CD8-positive, alpha-beta memory T cell (primary cell): ENCODE measurements at regions not wholly inside any gene's neighbourhood (a gene's known extent, or its start where the extent isn't known, plus 50 kb on each side); places are given as distances from the start of the nearest gene placed in this dataset.

Source experiments
- CTCF ChIA-PET: fragments of 350-600 bp; sonication (Branson Sonifier 250); formaldehyde crosslinking; loops from one replicate; lab custom pipeline; 2021; ENCODE audit warnings: antibody characterized with exemption; lab: Charles Lee
- POLR2A ChIA-PET: fragments of 350-600 bp; sonication (Branson Sonifier 250); formaldehyde crosslinking; loops from one replicate; lab custom pipeline; 2021; ENCODE audit warnings: antibody characterized with exemption; lab: Charles Lee
- DNase-seq, 5 donors: peaks; one replicate each; pipeline versions ENCODE4 v3.0.0 to v3.0.0-alpha.2; 2020 to 2022; ENCODE audit warnings: mixed read lengths in 1 of 5
- H3K27ac ChIP-seq: one replicate; pipeline ENCODE4 v1.7.0; 2013; ENCODE audit warnings: low read depth, mild to moderate bottlenecking, low read length, moderate library complexity
- H3K27me3 ChIP-seq: 2 replicates; pipeline ENCODE4 v1.7.0; 2013; ENCODE audit warnings: low read length, mild to moderate bottlenecking; ENCODE audit not compliant: insufficient read depth, poor library complexity, severe bottlenecking
- H3K36me3 ChIP-seq: 2 replicates; pipeline ENCODE4 v1.7.0; 2013; ENCODE audit warnings: mild to moderate bottlenecking, low read length, moderate library complexity; ENCODE audit not compliant: insufficient read depth
- H3K4me1 ChIP-seq: 2 replicates; pipeline ENCODE4 v1.7.0; 2013; ENCODE audit warnings: mild to moderate bottlenecking, low read length, moderate library complexity; ENCODE audit not compliant: insufficient read depth
- H3K4me3 ChIP-seq: 2 replicates; pipeline ENCODE4 v1.7.0; 2013; ENCODE audit warnings: mild to moderate bottlenecking, low read length
- H3K9me3 ChIP-seq: 2 replicates; pipeline ENCODE4 v1.7.0; 2013; ENCODE audit warnings: mild to moderate bottlenecking, low read length
- H3K27ac Mint-ChIP-seq, 8 donors: one replicate each; pipeline ENCODE4 v1.8.0; 2020 to 2021; ENCODE audit warnings: mixed read lengths in 8 of 8, mild to moderate bottlenecking in 6 of 8, inconsistent platforms in 3 of 8, moderate library complexity in 3 of 8
- H3K27me3 Mint-ChIP-seq, 2 donors: one replicate each; pipeline ENCODE4 v1.8.0; 2020 to 2021; ENCODE audit warnings: mixed read lengths in 2 of 2, mild to moderate bottlenecking in 1 of 2, moderate library complexity in 1 of 2
- H3K36me3 Mint-ChIP-seq, 3 donors: one replicate each; pipeline ENCODE4 v1.8.0; 2020 to 2021; ENCODE audit warnings: mixed read lengths in 3 of 3, inconsistent platforms in 1 of 3, mild to moderate bottlenecking in 1 of 3
- H3K4me1 Mint-ChIP-seq, 3 donors: one replicate each; pipeline ENCODE4 v1.8.0; 2020 to 2021; ENCODE audit warnings: mixed read lengths in 3 of 3, inconsistent platforms in 1 of 3, mild to moderate bottlenecking in 1 of 3
- H3K4me3 Mint-ChIP-seq, 7 donors: one replicate each; pipeline ENCODE4 v1.8.0; 2020 to 2021; ENCODE audit warnings: mixed read lengths in 7 of 7, mild to moderate bottlenecking in 6 of 7, moderate library complexity in 4 of 7, inconsistent platforms in 2 of 7
- H3K9me3 Mint-ChIP-seq, 5 donors: one replicate each; pipeline ENCODE4 v1.8.0; 2020 to 2022; ENCODE audit warnings: mixed read lengths in 5 of 5, mild to moderate bottlenecking in 3 of 5, moderate library complexity in 2 of 5, inconsistent platforms in 1 of 5

- DNase-seq: no peak
- no peaks in the 10 kb centered on the region for H3K36me3 ChIP-seq
- H3K27me3 Mint-ChIP-seq: no peaks in the 10 kb centered on the region
- peaks cover 8 to 12% (median 11%) of the 10 kb centered on the region in 3 donors for H3K4me1 Mint-ChIP-seq
- H3K27ac ChIP-seq: no peak overlapping the region
- POLR2A ChIA-PET: no interaction called here
- no peak overlapping the region for H3K4me3 Mint-ChIP-seq
- CTCF ChIA-PET: no interaction called here
- no peaks in the 10 kb centered on the region for H3K9me3 ChIP-seq
- H3K27ac Mint-ChIP-seq: peak overlapping the region in 1 of 8 donors; percentile 44
- H3K27me3 ChIP-seq: no peaks in the 10 kb centered on the region
- H3K9me3 Mint-ChIP-seq: peaks cover 0 to 6% (median 0%) of the 10 kb centered on the region in 5 donors
- H3K4me1 ChIP-seq: peaks cover 4% of the 10 kb centered on the region
- H3K4me3 ChIP-seq: no peak overlapping the region
- H3K36me3 Mint-ChIP-seq: peaks cover 0 to 19% (median 0%) of the 10 kb centered on the region in 3 donors
These were observed 518.6 kb downstream of the VRK1 start for GRCh38 chr14:97315790-97316189.

DNA sequence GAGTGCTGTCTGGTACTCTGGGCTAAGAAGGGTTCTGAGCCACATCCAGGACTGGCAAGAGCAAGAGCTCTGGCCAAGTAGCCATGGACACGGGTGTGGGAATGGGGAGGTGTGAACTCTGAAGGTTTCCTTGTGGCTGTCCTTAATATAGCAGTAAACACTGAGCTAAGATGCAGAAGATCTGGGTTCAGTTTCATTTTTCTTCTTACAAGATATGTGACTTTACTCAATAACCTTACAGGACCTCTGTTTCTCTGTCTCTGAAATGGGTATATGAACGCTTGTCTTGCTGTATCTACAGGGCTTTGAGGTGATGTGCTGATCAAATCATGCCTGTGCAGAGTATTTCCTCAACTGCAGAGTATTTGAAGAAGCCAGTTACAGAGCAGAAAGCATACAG, 521.2 kb downstream of the VRK1 start:
- Mint-ChIP-seq H3K27me3 (no peaks in the 10 kb centered on the region), H3K4me1 (no peaks in the 10 kb centered on the region), H3K9me3 (peaks cover 0 to 5% (median 0%) of the 10 kb centered on the region in 5 donors), H3K4me3 (no peak overlapping the region), H3K27ac (peak overlapping the region in 2 of 8 donors; percentile 10 to 14), H3K36me3 (peaks cover 0 to 20% (median 0%) of the 10 kb centered on the region in 3 donors)
- ChIA-PET POLR2A (no interaction called here), CTCF (no interaction called here)
- Histone ChIP-seq H3K36me3 (no peaks in the 10 kb centered on the region), H3K27me3 (no peaks in the 10 kb centered on the region), H3K9me3 (no peaks in the 10 kb centered on the region), H3K27ac (no peak overlapping the region), H3K4me3 (no peak overlapping the region), H3K4me1 (no peaks in the 10 kb centered on the region)
- no peak for DNase-seq

DNA sequence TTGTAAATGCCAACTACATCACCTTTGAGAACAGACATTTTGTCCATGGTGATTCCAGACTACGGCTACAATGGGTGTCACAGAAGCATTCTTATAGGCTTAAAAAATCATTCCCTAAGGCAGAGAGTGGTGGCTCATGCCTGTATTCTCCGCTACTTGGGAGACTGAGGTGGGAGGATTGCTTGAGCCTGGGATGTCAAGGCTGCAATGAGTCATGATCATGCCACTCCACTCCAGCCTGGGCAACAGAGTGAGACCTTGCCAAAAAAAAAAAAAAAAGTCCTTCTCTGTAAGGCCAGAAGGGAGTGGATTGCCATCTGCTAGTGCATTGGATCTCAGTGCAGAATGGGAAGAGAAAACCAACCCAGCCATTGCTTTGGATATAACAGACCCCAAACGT, 522.5 kb downstream of the VRK1 start:
- no peaks in the 10 kb centered on the region for H3K9me3 ChIP-seq
- H3K4me3 Mint-ChIP-seq: no peak overlapping the region
- no peak for DNase-seq
- no peaks in the 10 kb centered on the region for H3K27me3 ChIP-seq
- ChIA-PET CTCF (no interaction called here), POLR2A (no interaction called here)
- no peaks in the 10 kb centered on the region for H3K4me1 ChIP-seq
- no peaks in the 10 kb centered on the region for H3K9me3 Mint-ChIP-seq
- peaks cover 0 to 8% (median under 1%) of the 10 kb centered on the region in 3 donors for H3K36me3 Mint-ChIP-seq
- H3K27ac ChIP-seq: no peak overlapping the region
- H3K36me3 ChIP-seq: no peaks in the 10 kb centered on the region
- H3K27me3 Mint-ChIP-seq: no peaks in the 10 kb centered on the region
- H3K27ac Mint-ChIP-seq: no peak overlapping the region
- H3K4me1 Mint-ChIP-seq: peaks cover 0 to under 1% (median 0%) of the 10 kb centered on the region in 3 donors
- H3K4me3 ChIP-seq: no peak overlapping the region

DNA sequence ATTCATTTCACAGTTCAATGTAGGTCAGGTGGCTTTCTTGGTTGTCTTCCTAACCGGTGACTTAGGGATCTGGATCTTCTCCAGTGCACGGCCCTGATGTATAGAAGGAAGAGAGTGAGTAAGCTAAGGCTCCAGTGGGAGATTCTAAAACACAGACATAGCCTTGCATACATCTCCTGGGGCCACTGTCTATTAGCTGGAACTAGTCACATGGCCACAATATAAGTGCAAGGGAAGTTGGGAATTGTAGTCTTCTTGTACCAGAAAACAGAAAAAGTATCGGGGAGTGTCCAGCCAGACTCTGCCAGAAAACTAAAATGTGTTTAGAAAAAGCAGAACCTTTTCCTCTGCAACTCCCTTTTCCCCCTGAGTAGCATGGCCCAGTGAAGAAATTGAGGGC, 531.6 kb downstream of the VRK1 start:
- H3K27ac ChIP-seq: no peak overlapping the region
- H3K4me3 ChIP-seq: no peak overlapping the region
- no peak for DNase-seq
- Mint-ChIP-seq H3K27me3 (no peaks in the 10 kb centered on the region), H3K27ac (no peak overlapping the region), H3K4me3 (no peak overlapping the region), H3K9me3 (no peaks in the 10 kb centered on the region), H3K36me3 (peaks cover 0 to 5% (median 2%) of the 10 kb centered on the region in 3 donors), H3K4me1 (peaks cover 15 to 25% (median 20%) of the 10 kb centered on the region in 3 donors)
- peaks cover 19% of the 10 kb centered on the region for H3K4me1 ChIP-seq
- CTCF ChIA-PET: no interaction called here
- H3K36me3 ChIP-seq: no peaks in the 10 kb centered on the region
- no peaks in the 10 kb centered on the region for H3K27me3 ChIP-seq
- H3K9me3 ChIP-seq: no peaks in the 10 kb centered on the region
- POLR2A ChIA-PET: no interaction called here

DNA sequence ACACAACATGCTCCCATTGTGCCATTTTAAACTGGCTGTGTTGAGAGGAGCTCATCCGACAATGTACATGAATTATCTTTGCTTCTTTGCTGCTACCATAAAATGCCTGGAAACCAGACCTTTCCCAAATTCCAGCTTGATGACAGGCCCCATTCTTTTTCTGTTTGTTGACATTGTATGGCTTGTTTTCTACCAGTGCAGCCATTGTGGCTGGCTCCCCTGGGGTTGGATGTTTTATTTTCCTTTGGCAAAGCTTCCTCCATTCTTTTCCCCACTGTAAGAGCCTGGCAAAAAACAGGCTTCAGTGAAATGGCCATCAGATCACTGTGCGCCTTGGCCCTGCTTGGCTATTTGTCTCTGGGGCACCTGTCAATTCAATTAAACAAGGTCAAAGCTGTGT, 532.5 kb downstream of the VRK1 start:
- H3K4me3 ChIP-seq: no peak overlapping the region
- H3K36me3 ChIP-seq: no peaks in the 10 kb centered on the region
- ChIA-PET CTCF (no interaction called here), POLR2A (no interaction called here)
- H3K9me3 ChIP-seq: no peaks in the 10 kb centered on the region
- Mint-ChIP-seq H3K27me3 (no peaks in the 10 kb centered on the region), H3K4me1 (peaks cover 15 to 25% (median 20%) of the 10 kb centered on the region in 3 donors), H3K4me3 (no peak overlapping the region), H3K36me3 (peaks cover 0 to 5% (median 1%) of the 10 kb centered on the region in 3 donors), H3K27ac (no peak overlapping the region), H3K9me3 (no peaks in the 10 kb centered on the region)
- no peak for DNase-seq
- no peak overlapping the region for H3K27ac ChIP-seq
- H3K27me3 ChIP-seq: no peaks in the 10 kb centered on the region
- H3K4me1 ChIP-seq: peaks cover 19% of the 10 kb centered on the region

GRCh38 chr14:97331058-97331457, 533.9 kb downstream of the VRK1 start:
- no peak for DNase-seq
- Mint-ChIP-seq H3K36me3 (peaks cover 0 to 5% (median 0%) of the 10 kb centered on the region in 3 donors), H3K27me3 (no peaks in the 10 kb centered on the region), H3K4me3 (peak overlapping the region in 1 of 7 donors; percentile 20), H3K4me1 (peaks cover 21 to 30% (median 24%) of the 10 kb centered on the region in 3 donors), H3K9me3 (no peaks in the 10 kb centered on the region), H3K27ac (peak overlapping the region in 1 of 8 donors; percentile 20)
- ChIA-PET CTCF (no interaction called here), POLR2A (interaction anchor here (1.3 kb wide), 1 partner anchor 24 kb away, joined by 4 read pairs; no protein-coding TSS in a partner anchor)
- Histone ChIP-seq H3K36me3 (no peaks in the 10 kb centered on the region), H3K27ac (no peak overlapping the region), H3K4me1 (peaks cover 24% of the 10 kb centered on the region), H3K9me3 (no peaks in the 10 kb centered on the region), H3K4me3 (no peak overlapping the region), H3K27me3 (no peaks in the 10 kb centered on the region)

GRCh38 chr14:97331526-97331925, 534.3 kb downstream of the VRK1 start:
- peaks cover 25% of the 10 kb centered on the region for H3K4me1 ChIP-seq
- H3K27ac Mint-ChIP-seq: peak overlapping the region in 2 of 8 donors; percentile 7 to 56

GRCh38 chr14:97336179-97336578, 539.0 kb downstream of the VRK1 start:
- no peak for DNase-seq
- no peaks in the 10 kb centered on the region for H3K36me3 ChIP-seq
- no peak overlapping the region for H3K4me3 ChIP-seq
- H3K27me3 Mint-ChIP-seq: no peaks in the 10 kb centered on the region
- ChIA-PET CTCF (no interaction called here), POLR2A (no interaction called here)
- no peaks in the 10 kb centered on the region for H3K27me3 ChIP-seq
- peaks cover 28 to 42% (median 31%) of the 10 kb centered on the region in 3 donors for H3K4me1 Mint-ChIP-seq
- H3K27ac ChIP-seq: no peak overlapping the region
- no peaks in the 10 kb centered on the region for H3K9me3 ChIP-seq
- H3K9me3 Mint-ChIP-seq: peaks cover 0 to 8% (median 3%) of the 10 kb centered on the region in 5 donors
- peak overlapping the region; percentile 1 to 86 (median 24) for H3K27ac Mint-ChIP-seq
- peak overlapping the region in 3 of 7 donors; percentile 1 to 52 (median 2) for H3K4me3 Mint-ChIP-seq
- H3K36me3 Mint-ChIP-seq: peaks cover 0 to 20% (median 3%) of the 10 kb centered on the region in 3 donors
- peaks cover 20% of the 10 kb centered on the region for H3K4me1 ChIP-seq

More at GRCh38 chr14:97331526-97331925, 534.3 kb downstream of the VRK1 start:
- H3K36me3 Mint-ChIP-seq: peaks cover 0 to 5% (median 0%) of the 10 kb centered on the region in 3 donors
- Histone ChIP-seq H3K27ac (no peak overlapping the region), H3K9me3 (no peaks in the 10 kb centered on the region), H3K4me3 (no peak overlapping the region), H3K27me3 (no peaks in the 10 kb centered on the region), H3K36me3 (no peaks in the 10 kb centered on the region)
- ChIA-PET CTCF (no interaction called here), POLR2A (interaction anchor here (1.3 kb wide), 1 partner anchor 24 kb away, joined by 4 read pairs; no protein-coding TSS in a partner anchor)
- H3K4me3 Mint-ChIP-seq: peak overlapping the region in 3 of 7 donors; percentile 3 to 52 (median 37)
- H3K9me3 Mint-ChIP-seq: no peaks in the 10 kb centered on the region
- H3K4me1 Mint-ChIP-seq: peaks cover 26 to 35% (median 28%) of the 10 kb centered on the region in 3 donors
- no peak for DNase-seq
- no peaks in the 10 kb centered on the region for H3K27me3 Mint-ChIP-seq
